H9 (cell line): ENCODE measurements at regions not wholly inside any gene's neighbourhood (a gene's known extent, or its start where the extent isn't known, plus 50 kb on each side); places are given as distances from the start of the nearest gene placed in this dataset.

Experiments used
- DNase-seq: peaks from one replicate; pipeline ENCODE4 v3.0.0-alpha.2; 2017
- H2AFZ ChIP-seq: one replicate; pipeline ENCODE4 v1.6.1; 2013; ENCODE audit warnings: mild to moderate bottlenecking, low read length, control low read depth, moderate library complexity
- H2AK5ac ChIP-seq: 2 replicates; pipeline ENCODE4 v1.6.1; 2013; ENCODE audit warnings: low read length, control low read depth, mixed read lengths; ENCODE audit not compliant: insufficient read length
- H2BK120ac ChIP-seq: one replicate; pipeline ENCODE4 v1.6.1; 2013; ENCODE audit warnings: low read depth, mild to moderate bottlenecking, low read length, control low read depth, inconsistent platforms; ENCODE audit not compliant: poor library complexity, severe bottlenecking
- H2BK12ac ChIP-seq: 2 replicates; pipeline ENCODE4 v1.6.1; 2013; ENCODE audit warnings: low read length, control low read depth, mixed read lengths, low read depth; ENCODE audit not compliant: insufficient read length
- H2BK15ac ChIP-seq: 2 replicates; pipeline ENCODE4 v1.6.1; 2013; ENCODE audit warnings: low read depth, low read length, control low read depth
- H2BK20ac ChIP-seq: one replicate; pipeline ENCODE4 v1.6.1; 2013; ENCODE audit warnings: low read depth, mild to moderate bottlenecking, low read length, control low read depth, inconsistent platforms; ENCODE audit not compliant: poor library complexity, severe bottlenecking
- H2BK5ac ChIP-seq: 2 replicates; pipeline ENCODE4 v1.6.1; 2013; ENCODE audit warnings: low read length, control low read depth, mixed read lengths; ENCODE audit not compliant: insufficient read length
- H3K14ac ChIP-seq: 2 replicates; pipeline ENCODE4 v1.6.1; 2013; ENCODE audit warnings: low read length, control low read depth; ENCODE audit not compliant: insufficient read depth
- H3K18ac ChIP-seq: 2 replicates; pipeline ENCODE4 v1.6.1; 2013; ENCODE audit warnings: low read depth, mild to moderate bottlenecking, mixed read lengths, low read length, control low read depth; ENCODE audit not compliant: insufficient read length
- H3K23ac ChIP-seq: 2 replicates; pipeline ENCODE4 v1.6.1; 2013; ENCODE audit warnings: low read length, control low read depth, mixed read lengths, low read depth; ENCODE audit not compliant: insufficient read length
- H3K23me2 ChIP-seq: 2 replicates; pipeline ENCODE4 v1.6.1; 2013; ENCODE audit warnings: low read depth, mild to moderate bottlenecking, mixed read lengths, low read length, control low read depth; ENCODE audit not compliant: insufficient read length, poor library complexity, severe bottlenecking
- H3K27ac ChIP-seq: 2 replicates; pipeline ENCODE4 v1.5.1; 2013; ENCODE audit warnings: low read length, control low read depth, mixed read lengths, low read depth; ENCODE audit not compliant: insufficient read length
- H3K27me3 ChIP-seq: 2 replicates; pipeline ENCODE4 v1.6.1; 2013; ENCODE audit warnings: low read length, control low read depth, inconsistent platforms; ENCODE audit not compliant: insufficient read depth
- H3K4ac ChIP-seq: 2 replicates; pipeline ENCODE4 v1.6.1; 2013; ENCODE audit warnings: low read depth, mild to moderate bottlenecking, control low read depth, inconsistent platforms, low read length, moderate library complexity
- H3K4me1 ChIP-seq: 2 replicates; pipeline ENCODE4 v1.6.1; 2013; ENCODE audit warnings: low read length, control low read depth, inconsistent platforms; ENCODE audit not compliant: insufficient read depth
- H3K4me2 ChIP-seq: 2 replicates; pipeline ENCODE4 v1.6.1; 2013; ENCODE audit warnings: low read length, control low read depth, mixed read lengths; ENCODE audit not compliant: insufficient read length, insufficient read depth
- H3K56ac ChIP-seq: 2 replicates; pipeline ENCODE4 v1.6.1; 2013; ENCODE audit warnings: low read depth, mild to moderate bottlenecking, mixed read lengths, low read length, control low read depth; ENCODE audit not compliant: insufficient read length
- H3K79me1 ChIP-seq: 2 replicates; pipeline ENCODE4 v1.6.1; 2013; ENCODE audit warnings: low read depth, mild to moderate bottlenecking, moderate library complexity, low read length, control low read depth, inconsistent platforms; ENCODE audit not compliant: insufficient read depth, poor library complexity, severe bottlenecking
- H3K79me2 ChIP-seq: 2 replicates; pipeline ENCODE4 v1.6.1; 2013; ENCODE audit warnings: low read length, control low read depth, inconsistent platforms; ENCODE audit not compliant: insufficient read depth
- H3K9ac ChIP-seq: 2 replicates; pipeline ENCODE4 v1.6.1; 2013; ENCODE audit warnings: low read length, control low read depth, mixed read lengths; ENCODE audit not compliant: insufficient read length; ENCODE audit errors: extremely low read depth
- H3K9me3 ChIP-seq: one replicate; pipeline ENCODE4 v1.6.1; 2013; ENCODE audit warnings: low read depth, low read length, inconsistent platforms; ENCODE audit not compliant: control insufficient read depth
- H3T11ph ChIP-seq: one replicate; pipeline ENCODE4 v1.6.1; 2013; ENCODE audit warnings: mild to moderate bottlenecking, low read length, control low read depth, inconsistent platforms
- H4K20me1 ChIP-seq: one replicate; pipeline ENCODE4 v1.6.1; 2013; ENCODE audit not compliant: control insufficient read depth, insufficient read length, insufficient read depth
- H4K5ac ChIP-seq: 2 replicates; pipeline ENCODE4 v1.6.1; 2013; ENCODE audit warnings: low read depth, mild to moderate bottlenecking, mixed read lengths, low read length, control low read depth; ENCODE audit not compliant: insufficient read length
- H4K8ac ChIP-seq: replicated peaks from 2 replicates; pipeline ENCODE4 v1.6.1; 2013; ENCODE audit warnings: low read length, control low read depth, mixed read lengths, low read depth; ENCODE audit not compliant: insufficient read length
- H4K91ac ChIP-seq: 2 replicates; pipeline ENCODE4 v1.6.1; 2013; ENCODE audit warnings: low read depth, mild to moderate bottlenecking, moderate library complexity, mixed read lengths, low read length, control low read depth; ENCODE audit not compliant: insufficient read length
- H3K27ac Mint-ChIP-seq, 3 experiments: 2 replicates in 2 of 3; 3 replicates in 1 of 3; pipeline ENCODE4 v1.8.0; 2020 to 2021; ENCODE audit warnings: mixed read lengths in 3 of 3, mild to moderate bottlenecking in 1 of 3, moderate library complexity in 1 of 3
- H3K27me3 Mint-ChIP-seq: 2 replicates; pipeline ENCODE4 v1.8.0; 2021; ENCODE audit warnings: low read depth, mild to moderate bottlenecking, moderate library complexity, mixed read lengths
- H3K36me3 Mint-ChIP-seq, 3 experiments: 2 replicates in 2 of 3; 3 replicates in 1 of 3; pipeline ENCODE4 v1.8.0; 2020 to 2021; ENCODE audit warnings: low read depth in 3 of 3, mixed read lengths in 3 of 3; ENCODE audit not compliant: insufficient read depth in 1 of 3
- H3K4me1 Mint-ChIP-seq, 2 experiments: 2 replicates each; pipeline ENCODE4 v1.8.0; 2020; ENCODE audit warnings: mixed read lengths in 2 of 2
- H3K4me3 Mint-ChIP-seq, 2 experiments: 2 replicates in 1 of 2; 3 replicates in 1 of 2; pipeline ENCODE4 v1.8.0; 2020 to 2021; ENCODE audit warnings: mild to moderate bottlenecking in 2 of 2, mixed read lengths in 2 of 2, moderate library complexity in 1 of 2
- H3K9me3 Mint-ChIP-seq, 2 experiments: 2 replicates in 1 of 2; 3 replicates in 1 of 2; pipeline ENCODE4 v1.8.0; 2020; ENCODE audit warnings: mild to moderate bottlenecking in 2 of 2, mixed read lengths in 2 of 2, moderate library complexity in 1 of 2
- CTCF ChIP-seq: fragments of 200-600 bp; sonication (generic); conservative IDR thresholded peaks from 3 replicates; pipeline ENCODE4 v1.8.0; 2021; ENCODE audit warnings: antibody characterized with exemption, mild to moderate bottlenecking
- WGBS: extraction: QIAGEN DNeasy Blood & Tissue Kit; methylation state at CpG from one replicate; pipeline ENCODE4 v1.1.7; 2013; ENCODE audit warnings: missing lambda C conversion rate, low lambda C conversion rate, mixed read lengths; ENCODE audit not compliant: insufficient read length; ENCODE audit errors: extremely low coverage; 5-methylcytosine and 5-hydroxymethylcytosine counted together

DNA sequence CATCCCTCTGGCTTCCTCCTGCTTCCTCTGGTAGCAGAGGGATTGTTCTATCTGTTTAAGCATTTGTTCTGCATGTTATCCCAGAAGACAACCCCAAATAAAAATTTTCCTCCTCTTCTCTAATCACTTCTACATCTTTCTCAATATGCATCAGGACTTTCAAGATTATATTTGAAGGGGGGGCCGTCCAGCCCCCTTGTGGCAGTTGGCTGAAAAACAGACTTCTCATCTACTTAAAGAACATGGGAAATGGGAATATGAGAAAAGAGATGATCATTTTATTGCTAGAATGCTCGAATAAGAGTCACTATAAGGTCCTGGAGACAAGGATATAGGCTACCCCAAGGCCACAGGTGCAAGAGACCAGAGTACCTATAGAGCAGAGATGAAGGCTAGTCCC is 466.0 kb downstream of the REEP3 start:
- no peaks in the 10 kb centered on the region for H3K4me1 Mint-ChIP-seq
- no peak overlapping the region for H4K5ac ChIP-seq
- TF ChIP-seq CTCF: peak; percentile 33; the same call in 1 of the 3 replicates
- no peak overlapping the region for H2AFZ ChIP-seq
- H2BK5ac ChIP-seq: no peak overlapping the region
- no peak overlapping the region for H2BK12ac ChIP-seq
- no peaks in the 10 kb centered on the region for H3K4me1 ChIP-seq
- H3K18ac ChIP-seq: no peak overlapping the region
- no peak overlapping the region for H3K27ac ChIP-seq
- no CpG with 5 or more reads among the region's 2 CpGs for WGBS
- H3T11ph ChIP-seq: no peak overlapping the region
- H2AK5ac ChIP-seq: no peak overlapping the region
- H3K27ac Mint-ChIP-seq: no peak overlapping the region
- no peaks in the 10 kb centered on the region for H4K20me1 ChIP-seq
- H3K23ac ChIP-seq: no peak overlapping the region
- no peak overlapping the region for H3K14ac ChIP-seq
- H3K9me3 ChIP-seq: peaks cover 30% of the 10 kb centered on the region
- H3K4me2 ChIP-seq: no peak overlapping the region
- no peaks in the 10 kb centered on the region for H3K79me1 ChIP-seq
- H4K8ac ChIP-seq: no peak overlapping the region
- H3K27me3 Mint-ChIP-seq: no peaks in the 10 kb centered on the region
- H3K9me3 Mint-ChIP-seq: peaks cover 36 to 50% of the 10 kb centered on the region in 2 experiments
- H2BK120ac ChIP-seq: no peak overlapping the region
- H2BK20ac ChIP-seq: no peak overlapping the region
- no peak overlapping the region for H4K91ac ChIP-seq
- no peak overlapping the region for H3K56ac ChIP-seq
- no peak overlapping the region for H3K4me3 Mint-ChIP-seq
- peaks cover 13 to 31% (median 15%) of the 10 kb centered on the region in 3 experiments; a peak in 6 of 7 replicates for H3K36me3 Mint-ChIP-seq
- H3K23me2 ChIP-seq: no peaks in the 10 kb centered on the region
- no peak overlapping the region for H3K4ac ChIP-seq
- no peak for DNase-seq
- H3K27me3 ChIP-seq: no peaks in the 10 kb centered on the region
- H3K79me2 ChIP-seq: no peaks in the 10 kb centered on the region
- H2BK15ac ChIP-seq: no peak overlapping the region
- H3K9ac ChIP-seq: no peak overlapping the region
